ENCODE measurements at regions not wholly inside any gene's neighbourhood (a gene's known extent, or its start where the extent isn't known, plus 50 kb on each side); places are given as distances from the start of the nearest gene placed in this dataset.

GRCh38 chr2:129738799-129739198 is 240.7 kb upstream of the RAB6C start:
- no peak for TF ChIP-seq NR2F2 (IDR thresholded peaks at IDR 0.05; ENCODE audit: borderline replicate concordance, low read depth)
- TF ChIP-seq SP5 (CRISPR knock-in tag; IDR thresholded peaks at IDR 0.05; ENCODE audit: borderline replicate concordance, low read depth): no peak
- TF ChIP-seq, protein P1, sequence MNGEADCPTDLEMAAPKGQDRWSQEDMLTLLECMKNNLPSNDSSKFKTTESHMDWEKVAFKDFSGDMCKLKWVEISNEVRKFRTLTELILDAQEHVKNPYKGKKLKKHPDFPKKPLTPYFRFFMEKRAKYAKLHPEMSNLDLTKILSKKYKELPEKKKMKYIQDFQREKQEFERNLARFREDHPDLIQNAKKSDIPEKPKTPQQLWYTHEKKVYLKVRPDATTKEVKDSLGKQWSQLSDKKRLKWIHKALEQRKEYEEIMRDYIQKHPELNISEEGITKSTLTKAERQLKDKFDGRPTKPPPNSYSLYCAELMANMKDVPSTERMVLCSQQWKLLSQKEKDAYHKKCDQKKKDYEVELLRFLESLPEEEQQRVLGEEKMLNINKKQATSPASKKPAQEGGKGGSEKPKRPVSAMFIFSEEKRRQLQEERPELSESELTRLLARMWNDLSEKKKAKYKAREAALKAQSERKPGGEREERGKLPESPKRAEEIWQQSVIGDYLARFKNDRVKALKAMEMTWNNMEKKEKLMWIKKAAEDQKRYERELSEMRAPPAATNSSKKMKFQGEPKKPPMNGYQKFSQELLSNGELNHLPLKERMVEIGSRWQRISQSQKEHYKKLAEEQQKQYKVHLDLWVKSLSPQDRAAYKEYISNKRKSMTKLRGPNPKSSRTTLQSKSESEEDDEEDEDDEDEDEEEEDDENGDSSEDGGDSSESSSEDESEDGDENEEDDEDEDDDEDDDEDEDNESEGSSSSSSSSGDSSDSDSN (CRISPR knock-in tag; IDR thresholded peaks at IDR 0.05): no peak
- TF ChIP-seq FOXA3 (CRISPR knock-in tag; IDR thresholded peaks at IDR 0.05): no peak
- no peak for TF ChIP-seq ETV6 (CRISPR knock-in tag; conservative IDR thresholded peaks at IDR 0.05)
- TF ChIP-seq CTCF (CRISPR knock-in tag; IDR thresholded peaks at IDR 0.05): no peak
- no peak for TF ChIP-seq ATF6 (CRISPR knock-in tag; conservative IDR thresholded peaks at IDR 0.05)
